Activated CD4-positive, alpha-beta T cell treated with anti-CD3 and anti-CD28 coated beads, Interleukin-2, amount 10 ng/mL, durations not matched to agents 24 days and 14 days (primary cell): ENCODE measurements at regions not wholly inside any gene's neighbourhood (a gene's known extent, or its start where the extent isn't known, plus 50 kb on each side); places are given as distances from the start of the nearest gene placed in this dataset.

Source experiments
- DNase-seq: peaks from one replicate; pipeline ENCODE4 v3.0.0; 2022
- H3K27ac Mint-ChIP-seq: one replicate; pipeline ENCODE4 v1.8.0; 2022; ENCODE audit warnings: mild to moderate bottlenecking, mixed read lengths
- H3K27me3 Mint-ChIP-seq: one replicate; pipeline ENCODE4 v1.8.0; 2022; ENCODE audit warnings: mixed read lengths
- H3K36me3 Mint-ChIP-seq: one replicate; pipeline ENCODE4 v1.8.0; 2022; ENCODE audit warnings: low read depth, mild to moderate bottlenecking, mixed read lengths
- H3K4me1 Mint-ChIP-seq: one replicate; pipeline ENCODE4 v1.8.0; 2021; ENCODE audit warnings: mixed read lengths
- H3K4me3 Mint-ChIP-seq: one replicate; pipeline ENCODE4 v1.8.0; 2022; ENCODE audit warnings: mild to moderate bottlenecking, moderate library complexity, mixed read lengths
- H3K9me3 Mint-ChIP-seq: one replicate; pipeline ENCODE4 v1.8.0; 2021; ENCODE audit warnings: mixed read lengths
- intact Hi-C: fragments of 100-400 bp; cut with micrococcal nuclease; formaldehyde crosslinking; loops from one replicate; pipeline ENCODE4 v1.15.1; 2023

- intact Hi-C loops = no loop called here
- no peaks in the 10 kb centered on the region for H3K27me3 Mint-ChIP-seq
- DNase-seq = no peak
- H3K4me3 Mint-ChIP-seq = no peak overlapping the region
- no peaks in the 10 kb centered on the region for H3K36me3 Mint-ChIP-seq
- no peaks in the 10 kb centered on the region for H3K9me3 Mint-ChIP-seq
- no peak overlapping the region for H3K27ac Mint-ChIP-seq
- no peaks in the 10 kb centered on the region for H3K4me1 Mint-ChIP-seq
These were observed 133.3 kb downstream of the TMEM132E start for GRCh38 chr17:34712481-34713195.

DNA sequence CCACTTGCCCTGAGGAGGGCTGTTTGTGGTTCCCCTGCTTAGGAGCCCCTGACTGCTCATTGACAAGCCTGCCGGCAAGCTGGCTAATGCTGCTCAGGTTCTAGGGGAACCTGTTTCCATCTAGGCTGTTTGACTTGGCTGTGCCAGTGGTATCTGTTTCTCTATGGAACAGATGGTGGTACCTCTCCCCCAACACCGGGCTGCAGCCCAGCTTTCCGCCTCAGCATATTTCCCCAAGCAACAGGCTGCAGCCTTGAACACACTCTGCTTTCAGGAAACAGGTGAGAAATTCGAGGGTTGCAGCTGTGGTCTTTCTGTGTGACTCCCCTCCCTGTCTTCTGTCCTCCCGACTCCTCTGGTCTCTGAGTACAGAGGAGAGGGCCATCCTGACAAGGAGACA lies 132.3 kb downstream of the TMEM132E start:
- H3K27me3 Mint-ChIP-seq = no peaks in the 10 kb centered on the region
- intact Hi-C loops = no loop called here

GRCh38 chr17:34710226-34710625 lies 130.8 kb downstream of the TMEM132E start:
- H3K4me3 Mint-ChIP-seq = no peak overlapping the region
- H3K9me3 Mint-ChIP-seq = no peaks in the 10 kb centered on the region
- intact Hi-C loops = no loop called here
- no peaks in the 10 kb centered on the region for H3K27me3 Mint-ChIP-seq
- H3K27ac Mint-ChIP-seq = no peak overlapping the region
- H3K4me1 Mint-ChIP-seq = no peaks in the 10 kb centered on the region
- no peaks in the 10 kb centered on the region for H3K36me3 Mint-ChIP-seq
- DNase-seq = no peak

More for the DNA sequence above, 132.3 kb downstream of the TMEM132E start:
- no peak for DNase-seq
- Mint-ChIP-seq H3K36me3 (no peaks in the 10 kb centered on the region), H3K9me3 (no peaks in the 10 kb centered on the region), H3K27ac (no peak overlapping the region), H3K4me3 (no peak overlapping the region), H3K4me1 (no peaks in the 10 kb centered on the region)

- Mint-ChIP-seq H3K4me1 (no peaks in the 10 kb centered on the region), H3K9me3 (peaks cover 4% of the 10 kb centered on the region), H3K4me3 (no peak overlapping the region), H3K27ac (no peak overlapping the region), H3K36me3 (no peaks in the 10 kb centered on the region), H3K27me3 (no peaks in the 10 kb centered on the region)
- no peak for DNase-seq
- intact Hi-C loops = no loop called here
These were observed 129.9 kb downstream of the TMEM132E start for GRCh38 chr17:34709158-34709754.

- Mint-ChIP-seq H3K9me3 (peaks cover 4% of the 10 kb centered on the region), H3K4me1 (no peaks in the 10 kb centered on the region)
- intact Hi-C loops = no loop called here
These were observed 126.6 kb downstream of the TMEM132E start for GRCh38 chr17:34706029-34706428.

DNA sequence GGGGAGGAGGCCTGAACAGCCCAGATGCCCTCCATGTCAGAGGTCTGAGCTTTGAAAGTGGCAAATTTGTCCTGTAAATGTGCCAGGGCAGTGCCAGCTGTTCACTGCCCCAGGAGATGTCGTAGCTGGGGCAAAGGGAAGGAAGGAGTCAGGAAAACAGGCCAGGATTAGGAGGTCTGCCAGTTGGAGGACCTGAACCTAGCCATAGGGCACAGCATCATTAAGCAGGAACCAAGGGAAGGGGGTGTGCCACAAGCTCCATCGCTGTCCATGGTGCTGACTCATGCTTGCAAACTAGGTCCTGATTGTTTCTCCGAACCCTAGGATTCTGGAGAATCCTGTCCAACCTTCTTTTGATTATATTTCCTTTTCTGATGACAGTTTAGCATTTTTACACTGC lies 124.2 kb downstream of the TMEM132E start:
- H3K36me3 Mint-ChIP-seq = no peaks in the 10 kb centered on the region
- peak; percentile 80 for DNase-seq
- no peaks in the 10 kb centered on the region for H3K4me1 Mint-ChIP-seq
- H3K9me3 Mint-ChIP-seq = peaks cover 4% of the 10 kb centered on the region
- intact Hi-C loops = no loop called here
- H3K4me3 Mint-ChIP-seq = no peak overlapping the region
- no peak overlapping the region for H3K27ac Mint-ChIP-seq
- no peaks in the 10 kb centered on the region for H3K27me3 Mint-ChIP-seq

More at GRCh38 chr17:34706029-34706428, 126.6 kb downstream of the TMEM132E start:
- Mint-ChIP-seq H3K36me3 (no peaks in the 10 kb centered on the region), H3K27ac (no peak overlapping the region), H3K4me3 (no peak overlapping the region), H3K27me3 (no peaks in the 10 kb centered on the region)
- DNase-seq = peak; percentile 78

DNA sequence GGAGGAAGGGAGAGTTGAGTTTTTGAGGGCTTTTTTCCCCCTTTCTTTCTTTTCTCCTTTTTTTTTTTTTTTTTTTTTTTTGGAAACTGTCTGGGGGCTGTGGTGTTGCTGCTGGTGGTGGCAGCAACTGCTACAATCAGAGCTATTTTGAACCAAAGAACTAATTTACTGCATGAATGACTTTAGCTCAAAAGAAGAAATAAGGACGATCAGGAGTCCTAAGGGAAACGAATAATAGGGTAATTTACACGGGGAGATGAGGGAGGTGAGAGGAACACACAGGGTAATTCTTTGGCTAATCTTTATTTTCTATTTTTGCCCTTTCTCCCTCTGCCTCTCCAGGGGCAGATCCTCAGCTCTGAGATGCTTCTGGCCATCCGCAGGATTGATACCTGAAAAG lies 119.8 kb downstream of the TMEM132E start:
- H3K9me3 Mint-ChIP-seq = no peaks in the 10 kb centered on the region
- no peak overlapping the region for H3K27ac Mint-ChIP-seq
- H3K27me3 Mint-ChIP-seq = peaks cover 2% of the 10 kb centered on the region
- no peak overlapping the region for H3K4me3 Mint-ChIP-seq
- DNase-seq = no peak
- no peaks in the 10 kb centered on the region for H3K4me1 Mint-ChIP-seq
- no peaks in the 10 kb centered on the region for H3K36me3 Mint-ChIP-seq
- intact Hi-C loops = no loop called here

DNA sequence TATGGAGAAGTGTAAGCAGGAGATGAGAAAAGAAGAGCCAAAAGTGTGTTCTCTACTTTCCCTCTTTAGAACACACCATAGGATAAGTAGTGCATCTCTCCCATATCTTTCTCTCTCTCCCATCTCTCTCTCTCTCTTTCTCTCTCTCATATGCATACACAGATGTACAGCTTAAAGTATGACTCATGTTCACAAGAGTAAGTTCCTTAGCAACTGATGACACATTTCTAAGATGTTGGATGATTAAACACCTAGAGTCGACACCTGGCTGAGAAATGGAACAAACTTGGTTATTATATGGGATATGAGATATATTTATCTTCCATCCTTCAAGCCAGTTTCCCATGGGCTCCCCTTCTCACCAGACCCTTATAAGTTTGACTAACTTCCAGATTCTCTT lies 113.5 kb downstream of the TMEM132E start:
- no peak overlapping the region for H3K4me3 Mint-ChIP-seq
- H3K4me1 Mint-ChIP-seq = no peaks in the 10 kb centered on the region
- H3K27me3 Mint-ChIP-seq = peaks cover 12% of the 10 kb centered on the region
- H3K27ac Mint-ChIP-seq = no peak overlapping the region
- H3K9me3 Mint-ChIP-seq = no peaks in the 10 kb centered on the region
- H3K36me3 Mint-ChIP-seq = no peaks in the 10 kb centered on the region
- DNase-seq = no peak
- intact Hi-C loops = no loop called here
